Stomach (tissue), 4 donors: ENCODE measurements at regions not wholly inside any gene's neighbourhood (a gene's known extent, or its start where the extent isn't known, plus 50 kb on each side); places are given as distances from the start of the nearest gene placed in this dataset.

Source experiments
- CTCF ChIP-seq, 7 experiments: fragments of 450-650 bp in 4 of 7; fragments of 200-600 bp in 3 of 7; sonication (generic) in 3 of 7; IDR thresholded peaks; one replicate each; pipeline ENCODE4 v1.5.1; 2016 to 2019; ENCODE audit warnings: antibody characterized with exemption in 7 of 7, control low read depth in 2 of 7, mild to moderate bottlenecking in 1 of 7
- POLR2A ChIP-seq, 4 donors: fragments of 450-650 bp; IDR thresholded peaks; one replicate each; pipeline ENCODE4 v1.6.1; 2016; ENCODE audit warnings: antibody characterized with exemption in 4 of 4, control low read depth in 2 of 4, mild to moderate bottlenecking in 1 of 4, moderate library complexity in 1 of 4

- TF ChIP-seq POLR2A (IDR thresholded peaks at IDR 0.05) = no peak
- TF ChIP-seq CTCF (IDR thresholded peaks at IDR 0.05) = no peak
Measured at GRCh38 chr10:42896735-42897134, 114.1 kb downstream of the BMS1 start.
